IgD-negative memory B cell (primary cell): ENCODE measurements at regions not wholly inside any gene's neighbourhood (a gene's known extent, or its start where the extent isn't known, plus 50 kb on each side); places are given as distances from the start of the nearest gene placed in this dataset.
A peak's percentile ranks its signal among the peaks of the same experiment; 100 is the strongest.
"Not testable (repeated sequence)": the region's sequence is repeated elsewhere in the genome, so short reads cannot be mapped to it uniquely, and the experiment has no call there.

ENCODE experiments used
- H3K27ac Mint-ChIP-seq, 3 donors: one replicate each; pipeline ENCODE4 v1.8.0; 2020 to 2022; ENCODE audit warnings: mild to moderate bottlenecking in 3 of 3, mixed read lengths in 3 of 3, moderate library complexity in 1 of 3
- H3K27me3 Mint-ChIP-seq: one replicate; pipeline ENCODE4 v1.8.0; 2021; ENCODE audit warnings: mixed read lengths
- H3K36me3 Mint-ChIP-seq: one replicate; pipeline ENCODE4 v1.8.0; 2020; ENCODE audit warnings: mild to moderate bottlenecking, mixed read lengths
- H3K4me1 Mint-ChIP-seq, 3 donors: one replicate each; pipeline ENCODE4 v1.8.0; 2020 to 2022; ENCODE audit warnings: mixed read lengths in 3 of 3, mild to moderate bottlenecking in 1 of 3
- H3K4me3 Mint-ChIP-seq, 4 donors: one replicate each; pipeline ENCODE4 v1.8.0; 2020 to 2022; ENCODE audit warnings: mild to moderate bottlenecking in 4 of 4, mixed read lengths in 4 of 4, moderate library complexity in 3 of 4
- H3K9me3 Mint-ChIP-seq, 3 donors: one replicate each; pipeline ENCODE4 v1.8.0; 2020 to 2021; ENCODE audit warnings: mixed read lengths in 3 of 3, mild to moderate bottlenecking in 1 of 3

GRCh38 chr11:98630736-98631135 is 390.0 kb upstream of the CNTN5 start:
- H3K4me3 Mint-ChIP-seq = no peak overlapping the region
- H3K9me3 Mint-ChIP-seq = peaks cover 0 to 8% (median 3%) of the 10 kb centered on the region in 3 donors
- H3K4me1 Mint-ChIP-seq = no peaks in the 10 kb centered on the region
- H3K36me3 Mint-ChIP-seq = no peaks in the 10 kb centered on the region
- no peak overlapping the region for H3K27ac Mint-ChIP-seq
- H3K27me3 Mint-ChIP-seq = no peaks in the 10 kb centered on the region

- Mint-ChIP-seq H3K27me3 (no peaks in the 10 kb centered on the region), H3K36me3 (no peaks in the 10 kb centered on the region), H3K4me1 (no peaks in the 10 kb centered on the region), H3K27ac (no peak overlapping the region), H3K9me3 (peaks cover 3 to 5% (median 5%) of the 10 kb centered on the region in 3 donors), H3K4me3 (no peak overlapping the region)
These were observed 363.0 kb upstream of the CNTN5 start for GRCh38 chr11:98657711-98658110.

- no peak overlapping the region for H3K27ac Mint-ChIP-seq
- no peaks in the 10 kb centered on the region for H3K4me1 Mint-ChIP-seq
- no peaks in the 10 kb centered on the region for H3K36me3 Mint-ChIP-seq
- H3K9me3 Mint-ChIP-seq = peaks cover 3 to 5% (median 4%) of the 10 kb centered on the region in 3 donors
- H3K27me3 Mint-ChIP-seq = no peaks in the 10 kb centered on the region
- H3K4me3 Mint-ChIP-seq = no peak overlapping the region
These were observed 361.3 kb upstream of the CNTN5 start for GRCh38 chr11:98659431-98659830.

GRCh38 chr11:98674390-98674789 is 346.4 kb upstream of the CNTN5 start:
- Mint-ChIP-seq H3K36me3 (no peaks in the 10 kb centered on the region), H3K9me3 (peaks cover 2 to 12% (median 2%) of the 10 kb centered on the region in 3 donors)

GRCh38 chr11:98679673-98680072 is 341.1 kb upstream of the CNTN5 start:
- H3K27me3 Mint-ChIP-seq = no peaks in the 10 kb centered on the region
- peaks cover 2 to 12% (median 2%) of the 10 kb centered on the region in 3 donors for H3K9me3 Mint-ChIP-seq
- H3K27ac Mint-ChIP-seq = no peak overlapping the region
- no peaks in the 10 kb centered on the region for H3K4me1 Mint-ChIP-seq
- no peak overlapping the region for H3K4me3 Mint-ChIP-seq
- no peaks in the 10 kb centered on the region for H3K36me3 Mint-ChIP-seq

More at GRCh38 chr11:98674390-98674789, 346.4 kb upstream of the CNTN5 start:
- H3K27me3 Mint-ChIP-seq = no peaks in the 10 kb centered on the region
- H3K27ac Mint-ChIP-seq = no peak overlapping the region
- H3K4me1 Mint-ChIP-seq = no peaks in the 10 kb centered on the region
- H3K4me3 Mint-ChIP-seq = no peak overlapping the region

- Mint-ChIP-seq H3K27me3 (no peaks in the 10 kb centered on the region), H3K36me3 (no peaks in the 10 kb centered on the region), H3K27ac (no peak overlapping the region), H3K4me1 (no peaks in the 10 kb centered on the region), H3K9me3 (peaks cover 0 to 10% (median 4%) of the 10 kb centered on the region in 3 donors), H3K4me3 (no peak overlapping the region)
These were observed 319.2 kb upstream of the CNTN5 start for GRCh38 chr11:98701541-98701940.

GRCh38 chr11:98703779-98704556 is 316.8 kb upstream of the CNTN5 start:
- Mint-ChIP-seq H3K4me1 (no peaks in the 10 kb centered on the region), H3K27ac (no peak overlapping the region), H3K27me3 (no peaks in the 10 kb centered on the region), H3K9me3 (peaks cover 0 to 4% (median 4%) of the 10 kb centered on the region in 3 donors), H3K36me3 (no peaks in the 10 kb centered on the region), H3K4me3 (no peak overlapping the region)

- Mint-ChIP-seq H3K4me3 (no peak overlapping the region), H3K36me3 (no peaks in the 10 kb centered on the region), H3K27me3 (no peaks in the 10 kb centered on the region), H3K4me1 (no peaks in the 10 kb centered on the region), H3K27ac (no peak overlapping the region), H3K9me3 (peaks cover 5 to 19% (median 8%) of the 10 kb centered on the region in 3 donors)
These were observed 310.7 kb upstream of the CNTN5 start for GRCh38 chr11:98710026-98710425.

GRCh38 chr11:98710986-98711385 is 309.8 kb upstream of the CNTN5 start:
- Mint-ChIP-seq H3K9me3 (peaks cover 5 to 23% (median 8%) of the 10 kb centered on the region in 3 donors), H3K36me3 (no peaks in the 10 kb centered on the region), H3K27ac (no peak overlapping the region), H3K27me3 (no peaks in the 10 kb centered on the region), H3K4me3 (no peak overlapping the region), H3K4me1 (no peaks in the 10 kb centered on the region)

- H3K27ac Mint-ChIP-seq = no peak overlapping the region
- peaks cover 0 to 2% (median 0%) of the 10 kb centered on the region in 3 donors for H3K4me1 Mint-ChIP-seq
- H3K9me3 Mint-ChIP-seq = peaks cover 3 to 13% (median 5%) of the 10 kb centered on the region in 3 donors
- no peaks in the 10 kb centered on the region for H3K36me3 Mint-ChIP-seq
- H3K27me3 Mint-ChIP-seq = no peaks in the 10 kb centered on the region
- no peak overlapping the region for H3K4me3 Mint-ChIP-seq
These were observed 299.8 kb upstream of the CNTN5 start for GRCh38 chr11:98720951-98721350.

GRCh38 chr11:98725471-98725870 is 295.3 kb upstream of the CNTN5 start:
- Mint-ChIP-seq H3K4me3 (no peak overlapping the region), H3K27ac (no peak overlapping the region), H3K9me3 (peaks cover 6 to 10% (median 8%) of the 10 kb centered on the region in 3 donors), H3K4me1 (peaks cover 0 to 2% (median 0%) of the 10 kb centered on the region in 3 donors), H3K36me3 (no peaks in the 10 kb centered on the region), H3K27me3 (no peaks in the 10 kb centered on the region)

GRCh38 chr11:98728421-98728820 is 292.3 kb upstream of the CNTN5 start:
- H3K4me1 Mint-ChIP-seq = peaks cover 0 to 2% (median 0%) of the 10 kb centered on the region in 3 donors
- H3K27me3 Mint-ChIP-seq = no peaks in the 10 kb centered on the region
- no peaks in the 10 kb centered on the region for H3K36me3 Mint-ChIP-seq
- H3K4me3 Mint-ChIP-seq = peak overlapping the region in 1 of 4 donors; percentile 30
- peaks cover 4 to 6% (median 4%) of the 10 kb centered on the region in 3 donors for H3K9me3 Mint-ChIP-seq
- no peak overlapping the region for H3K27ac Mint-ChIP-seq

GRCh38 chr11:98729118-98729517 is 291.6 kb upstream of the CNTN5 start:
- Mint-ChIP-seq H3K27ac (no peak overlapping the region), H3K4me1 (no peaks in the 10 kb centered on the region), H3K36me3 (no peaks in the 10 kb centered on the region), H3K4me3 (no peak overlapping the region), H3K9me3 (peaks cover 4 to 7% (median 6%) of the 10 kb centered on the region in 3 donors), H3K27me3 (no peaks in the 10 kb centered on the region)

GRCh38 chr11:98732947-98733346 is 287.8 kb upstream of the CNTN5 start:
- Mint-ChIP-seq H3K4me3 (no peak overlapping the region), H3K4me1 (no peaks in the 10 kb centered on the region), H3K27ac (no peak overlapping the region), H3K27me3 (no peaks in the 10 kb centered on the region), H3K36me3 (no peaks in the 10 kb centered on the region), H3K9me3 (peaks cover 3 to 7% (median 6%) of the 10 kb centered on the region in 3 donors)

GRCh38 chr11:98733378-98733777 is 287.4 kb upstream of the CNTN5 start:
- not testable (repeated sequence) for H3K4me1 Mint-ChIP-seq, H3K9me3 Mint-ChIP-seq, H3K36me3 Mint-ChIP-seq, H3K27me3 Mint-ChIP-seq, H3K27ac Mint-ChIP-seq
- peak overlapping the region in 1 of 4 donors; percentile 8 for H3K4me3 Mint-ChIP-seq

GRCh38 chr11:98734686-98735085 is 286.1 kb upstream of the CNTN5 start:
- H3K27me3 Mint-ChIP-seq = no peaks in the 10 kb centered on the region
- H3K4me3 Mint-ChIP-seq = no peak overlapping the region
- H3K9me3 Mint-ChIP-seq = peaks cover 0 to 3% (median 3%) of the 10 kb centered on the region in 3 donors
- no peaks in the 10 kb centered on the region for H3K4me1 Mint-ChIP-seq
- no peak overlapping the region for H3K27ac Mint-ChIP-seq
- H3K36me3 Mint-ChIP-seq = no peaks in the 10 kb centered on the region
